ENCODE measurements at regions not wholly inside any gene's neighbourhood (a gene's known extent, or its start where the extent isn't known, plus 50 kb on each side); places are given as distances from the start of the nearest gene placed in this dataset.

DNA sequence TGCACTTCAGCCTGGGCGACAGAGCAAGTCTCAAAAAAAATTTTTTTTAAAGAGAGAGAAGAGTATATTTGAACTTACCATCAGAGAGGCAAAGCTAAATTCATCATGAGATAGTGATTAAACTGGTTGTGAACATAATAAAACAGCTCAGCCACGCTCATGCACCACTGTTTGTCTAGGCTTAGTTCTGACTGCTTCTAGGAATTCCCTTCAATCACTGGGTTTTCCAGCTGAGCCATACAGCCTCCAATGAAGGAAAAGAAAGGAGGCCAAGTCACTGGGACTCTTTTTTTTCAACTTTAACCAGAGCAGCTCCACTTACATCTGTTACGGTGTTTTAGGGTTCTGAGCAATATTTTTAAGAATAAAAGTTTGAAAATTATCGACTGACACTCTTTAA lies 50.4 kb upstream of the HNRNPU start:
- BruUV-seq (replicated peaks) = no TSS peak
- no peaks in the 10 kb centered on the region for H3K9me3 ChIP-seq
- CTCF ChIA-PET = no interaction called here

More for the DNA sequence above, 50.4 kb upstream of the HNRNPU start:
- H3K27ac Mint-ChIP-seq (ENCODE audit: unreplicated experiment) = no peak overlapping the region
- no peaks in the 10 kb centered on the region for H3K9me3 Mint-ChIP-seq (ENCODE audit: unreplicated experiment)
- H3K36me3 Mint-ChIP-seq (ENCODE audit: insufficient read depth, unreplicated experiment) = no peaks in the 10 kb centered on the region
- intact Hi-C loops (cut with micrococcal nuclease; ENCODE audit: unreplicated experiment) = no loop called here
- H3K27me3 ChIP-seq (replicated peaks; ENCODE audit: control insufficient read depth, insufficient read depth, low read length) = no peaks in the 10 kb centered on the region
- no peaks in the 10 kb centered on the region for H3K4me1 ChIP-seq
- POLR2A ChIA-PET = no interaction called here
- DNase-seq = no peak
- no peaks in the 10 kb centered on the region for H3K27me3 Mint-ChIP-seq (ENCODE audit: insufficient read depth, unreplicated experiment)
- no peak overlapping the region for H3K4me3 ChIP-seq (ENCODE audit: low read depth, low read length)
- H3K4me1 Mint-ChIP-seq (ENCODE audit: low read depth, unreplicated experiment) = peaks cover 2% of the 10 kb centered on the region
- TF ChIP-seq, protein P1, sequence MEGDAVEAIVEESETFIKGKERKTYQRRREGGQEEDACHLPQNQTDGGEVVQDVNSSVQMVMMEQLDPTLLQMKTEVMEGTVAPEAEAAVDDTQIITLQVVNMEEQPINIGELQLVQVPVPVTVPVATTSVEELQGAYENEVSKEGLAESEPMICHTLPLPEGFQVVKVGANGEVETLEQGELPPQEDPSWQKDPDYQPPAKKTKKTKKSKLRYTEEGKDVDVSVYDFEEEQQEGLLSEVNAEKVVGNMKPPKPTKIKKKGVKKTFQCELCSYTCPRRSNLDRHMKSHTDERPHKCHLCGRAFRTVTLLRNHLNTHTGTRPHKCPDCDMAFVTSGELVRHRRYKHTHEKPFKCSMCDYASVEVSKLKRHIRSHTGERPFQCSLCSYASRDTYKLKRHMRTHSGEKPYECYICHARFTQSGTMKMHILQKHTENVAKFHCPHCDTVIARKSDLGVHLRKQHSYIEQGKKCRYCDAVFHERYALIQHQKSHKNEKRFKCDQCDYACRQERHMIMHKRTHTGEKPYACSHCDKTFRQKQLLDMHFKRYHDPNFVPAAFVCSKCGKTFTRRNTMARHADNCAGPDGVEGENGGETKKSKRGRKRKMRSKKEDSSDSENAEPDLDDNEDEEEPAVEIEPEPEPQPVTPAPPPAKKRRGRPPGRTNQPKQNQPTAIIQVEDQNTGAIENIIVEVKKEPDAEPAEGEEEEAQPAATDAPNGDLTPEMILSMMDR (IDR thresholded peaks at IDR 0.05; ENCODE audit: insufficient read depth in 1 of 2, low read depth in 1 of 2, low read length in 1 of 2, severe bottlenecking in 1 of 2, unreplicated experiment in 1 of 2) = no peak
- no peak overlapping the region for H3K4me3 Mint-ChIP-seq (ENCODE audit: unreplicated experiment)
- H3K36me3 ChIP-seq (ENCODE audit: control insufficient read depth, insufficient read depth, low read length) = no peaks in the 10 kb centered on the region
